ENCODE measurements at regions not wholly inside any gene's neighbourhood (a gene's known extent, or its start where the extent isn't known, plus 50 kb on each side); places are given as distances from the start of the nearest gene placed in this dataset.

GRCh38 chr9:81532251-81532650 lies 157.1 kb downstream of the TLE1 start:
- Mint-ChIP-seq H3K27ac (no peak overlapping the region), H3K9me3 (peaks cover 0 to 3% (median 0%) of the 10 kb centered on the region in 11 donors), H3K27me3 (peaks cover 0 to 20% (median 4%) of the 10 kb centered on the region in 5 donors), H3K4me1 (no peaks in the 10 kb centered on the region), H3K36me3 (no peaks in the 10 kb centered on the region), H3K4me3 (no peak overlapping the region)
- ChIA-PET POLR2A (no interaction called here), CTCF (no interaction called here)
- ATAC-seq (no peak), DNase-seq (no peak)
- Histone ChIP-seq H3K27me3 (ENCODE audit: control insufficient read depth in 2 of 2, insufficient read depth in 2 of 2, low read length in 2 of 2) (no peaks in the 10 kb centered on the region), H3K36me3 (ENCODE audit: control insufficient read depth in 2 of 3, insufficient read depth in 3 of 3, low read length in 3 of 3) (no peaks in the 10 kb centered on the region), H3K27ac (ENCODE audit: low read depth, low read length) (no peak overlapping the region), H3K9me3 (ENCODE audit: control insufficient read depth in 2 of 3, low read length in 3 of 3) (no peaks in the 10 kb centered on the region), H3K4me1 (ENCODE audit: control insufficient read depth in 2 of 2, insufficient read depth in 2 of 2, low read length in 2 of 2) (no peaks in the 10 kb centered on the region), H3K4me3 (ENCODE audit: low read length) (no peak overlapping the region)
- intact Hi-C loops (cut with micrococcal nuclease): no loop called here

- Mint-ChIP-seq H3K27me3 (peaks cover 0 to 20% (median 4%) of the 10 kb centered on the region in 5 donors), H3K27ac (no peak overlapping the region), H3K9me3 (peaks cover 0 to 5% (median 0%) of the 10 kb centered on the region in 11 donors), H3K36me3 (no peaks in the 10 kb centered on the region), H3K4me1 (no peaks in the 10 kb centered on the region), H3K4me3 (no peak overlapping the region)
- intact Hi-C loops (cut with micrococcal nuclease): no loop called here
- H3K27ac ChIP-seq (ENCODE audit: low read depth, low read length): no peak overlapping the region
- no peaks in the 10 kb centered on the region for H3K9me3 ChIP-seq (ENCODE audit: control insufficient read depth in 2 of 3, low read length in 3 of 3)
- ATAC-seq: no peak
- no peaks in the 10 kb centered on the region for H3K27me3 ChIP-seq (ENCODE audit: control insufficient read depth in 2 of 2, insufficient read depth in 2 of 2, low read length in 2 of 2)
- no peaks in the 10 kb centered on the region for H3K36me3 ChIP-seq (ENCODE audit: control insufficient read depth in 2 of 3, insufficient read depth in 3 of 3, low read length in 3 of 3)
- DNase-seq: no peak
- no peak overlapping the region for H3K4me3 ChIP-seq (ENCODE audit: low read length)
- ChIA-PET POLR2A (no interaction called here), CTCF (no interaction called here)
- H3K4me1 ChIP-seq (ENCODE audit: control insufficient read depth in 2 of 2, insufficient read depth in 2 of 2, low read length in 2 of 2): no peaks in the 10 kb centered on the region
Observed at GRCh38 chr9:81531511-81531910, 157.8 kb downstream of the TLE1 start.

- Histone ChIP-seq H3K9me3 (ENCODE audit: control insufficient read depth in 2 of 3, low read length in 3 of 3) (no peaks in the 10 kb centered on the region), H3K36me3 (ENCODE audit: control insufficient read depth in 2 of 3, insufficient read depth in 3 of 3, low read length in 3 of 3) (no peaks in the 10 kb centered on the region), H3K4me1 (ENCODE audit: control insufficient read depth in 2 of 2, insufficient read depth in 2 of 2, low read length in 2 of 2) (no peaks in the 10 kb centered on the region), H3K4me3 (ENCODE audit: low read length) (no peak overlapping the region), H3K27me3 (ENCODE audit: control insufficient read depth in 2 of 2, insufficient read depth in 2 of 2, low read length in 2 of 2) (no peaks in the 10 kb centered on the region), H3K27ac (ENCODE audit: low read depth, low read length) (no peak overlapping the region)
- Mint-ChIP-seq H3K27ac (no peak overlapping the region), H3K4me3 (no peak overlapping the region), H3K4me1 (no peaks in the 10 kb centered on the region), H3K36me3 (no peaks in the 10 kb centered on the region), H3K9me3 (peaks cover 0 to 7% (median 0%) of the 10 kb centered on the region in 11 donors), H3K27me3 (peaks cover 0 to 20% (median 4%) of the 10 kb centered on the region in 5 donors)
- ATAC-seq (no peak), DNase-seq (no peak)
- POLR2A ChIA-PET: no interaction called here
- CTCF ChIA-PET: no interaction called here
- intact Hi-C loops (cut with micrococcal nuclease): no loop called here
Observed at GRCh38 chr9:81530846-81531245, 158.5 kb downstream of the TLE1 start.

GRCh38 chr9:81530310-81530810 lies 159.0 kb downstream of the TLE1 start:
- Mint-ChIP-seq H3K4me1 (no peaks in the 10 kb centered on the region), H3K36me3 (no peaks in the 10 kb centered on the region), H3K4me3 (no peak overlapping the region), H3K27ac (no peak overlapping the region), H3K9me3 (peaks cover 0 to 7% (median 0%) of the 10 kb centered on the region in 11 donors), H3K27me3 (peaks cover 0 to 20% (median 4%) of the 10 kb centered on the region in 5 donors)
- POLR2A ChIA-PET: no interaction called here
- DNase-seq (no peak), ATAC-seq (no peak)
- intact Hi-C loops (cut with micrococcal nuclease): no loop called here
- Histone ChIP-seq H3K4me3 (ENCODE audit: low read length) (no peak overlapping the region), H3K36me3 (ENCODE audit: control insufficient read depth in 2 of 3, insufficient read depth in 3 of 3, low read length in 3 of 3) (no peaks in the 10 kb centered on the region), H3K27ac (ENCODE audit: low read depth, low read length) (no peak overlapping the region), H3K4me1 (ENCODE audit: control insufficient read depth in 2 of 2, insufficient read depth in 2 of 2, low read length in 2 of 2) (no peaks in the 10 kb centered on the region), H3K27me3 (ENCODE audit: control insufficient read depth in 2 of 2, insufficient read depth in 2 of 2, low read length in 2 of 2) (no peaks in the 10 kb centered on the region), H3K9me3 (ENCODE audit: control insufficient read depth in 2 of 3, low read length in 3 of 3) (no peaks in the 10 kb centered on the region)
- CTCF ChIA-PET: no interaction called here

GRCh38 chr9:81529556-81530193 lies 159.7 kb downstream of the TLE1 start:
- Histone ChIP-seq H3K27ac (ENCODE audit: low read depth, low read length) (no peak overlapping the region), H3K4me3 (ENCODE audit: low read length) (no peak overlapping the region), H3K27me3 (ENCODE audit: control insufficient read depth in 2 of 2, insufficient read depth in 2 of 2, low read length in 2 of 2) (no peaks in the 10 kb centered on the region), H3K36me3 (ENCODE audit: control insufficient read depth in 2 of 3, insufficient read depth in 3 of 3, low read length in 3 of 3) (no peaks in the 10 kb centered on the region), H3K9me3 (ENCODE audit: control insufficient read depth in 2 of 3, low read length in 3 of 3) (no peaks in the 10 kb centered on the region), H3K4me1 (ENCODE audit: control insufficient read depth in 2 of 2, insufficient read depth in 2 of 2, low read length in 2 of 2) (no peaks in the 10 kb centered on the region)
- no peak overlapping the region for H3K4me3 Mint-ChIP-seq
- no peak for ATAC-seq
- H3K9me3 Mint-ChIP-seq: peaks cover 0 to 7% (median 0%) of the 10 kb centered on the region in 11 donors
- H3K4me1 Mint-ChIP-seq: no peaks in the 10 kb centered on the region
- no peak for DNase-seq
- POLR2A ChIA-PET: no interaction called here
- H3K36me3 Mint-ChIP-seq: no peaks in the 10 kb centered on the region
- intact Hi-C loops (cut with micrococcal nuclease): no loop called here
- peaks cover 0 to 20% (median 4%) of the 10 kb centered on the region in 5 donors for H3K27me3 Mint-ChIP-seq
- H3K27ac Mint-ChIP-seq: no peak overlapping the region
- CTCF ChIA-PET: no interaction called here

- ATAC-seq: no peak
- Histone ChIP-seq H3K27me3 (ENCODE audit: control insufficient read depth in 2 of 2, insufficient read depth in 2 of 2, low read length in 2 of 2) (no peaks in the 10 kb centered on the region), H3K36me3 (ENCODE audit: control insufficient read depth in 2 of 3, insufficient read depth in 3 of 3, low read length in 3 of 3) (no peaks in the 10 kb centered on the region), H3K4me3 (ENCODE audit: low read length) (no peak overlapping the region), H3K27ac (ENCODE audit: low read depth, low read length) (no peak overlapping the region), H3K9me3 (ENCODE audit: control insufficient read depth in 2 of 3, low read length in 3 of 3) (no peaks in the 10 kb centered on the region), H3K4me1 (ENCODE audit: control insufficient read depth in 2 of 2, insufficient read depth in 2 of 2, low read length in 2 of 2) (no peaks in the 10 kb centered on the region)
- no peak overlapping the region for H3K4me3 Mint-ChIP-seq
- no peak for DNase-seq
- H3K27ac Mint-ChIP-seq: no peak overlapping the region
- intact Hi-C loops (cut with micrococcal nuclease): no loop called here
- H3K4me1 Mint-ChIP-seq: no peaks in the 10 kb centered on the region
- H3K27me3 Mint-ChIP-seq: peaks cover 0 to 20% (median 4%) of the 10 kb centered on the region in 5 donors
- CTCF ChIA-PET: no interaction called here
- POLR2A ChIA-PET: no interaction called here
- peaks cover 0 to 7% (median 0%) of the 10 kb centered on the region in 11 donors for H3K9me3 Mint-ChIP-seq
- H3K36me3 Mint-ChIP-seq: no peaks in the 10 kb centered on the region
Observed at GRCh38 chr9:81526587-81526986, 162.8 kb downstream of the TLE1 start.

Data from naive thymus-derived CD4-positive, alpha-beta T cell (primary cell).